NCI-H526 (cell line): ENCODE measurements at regions not wholly inside any gene's neighbourhood (a gene's known extent, or its start where the extent isn't known, plus 50 kb on each side); places are given as distances from the start of the nearest gene placed in this dataset.
"Not testable (repeated sequence)": the region's sequence is repeated elsewhere in the genome, so short reads cannot be mapped to it uniquely, and the experiment has no call there.

ENCODE experiments used
- DNase-seq, 2 experiments: peaks; one replicate each; lab custom pipeline; 2025; lab: John Stamatoyannopoulos, UW

DNA sequence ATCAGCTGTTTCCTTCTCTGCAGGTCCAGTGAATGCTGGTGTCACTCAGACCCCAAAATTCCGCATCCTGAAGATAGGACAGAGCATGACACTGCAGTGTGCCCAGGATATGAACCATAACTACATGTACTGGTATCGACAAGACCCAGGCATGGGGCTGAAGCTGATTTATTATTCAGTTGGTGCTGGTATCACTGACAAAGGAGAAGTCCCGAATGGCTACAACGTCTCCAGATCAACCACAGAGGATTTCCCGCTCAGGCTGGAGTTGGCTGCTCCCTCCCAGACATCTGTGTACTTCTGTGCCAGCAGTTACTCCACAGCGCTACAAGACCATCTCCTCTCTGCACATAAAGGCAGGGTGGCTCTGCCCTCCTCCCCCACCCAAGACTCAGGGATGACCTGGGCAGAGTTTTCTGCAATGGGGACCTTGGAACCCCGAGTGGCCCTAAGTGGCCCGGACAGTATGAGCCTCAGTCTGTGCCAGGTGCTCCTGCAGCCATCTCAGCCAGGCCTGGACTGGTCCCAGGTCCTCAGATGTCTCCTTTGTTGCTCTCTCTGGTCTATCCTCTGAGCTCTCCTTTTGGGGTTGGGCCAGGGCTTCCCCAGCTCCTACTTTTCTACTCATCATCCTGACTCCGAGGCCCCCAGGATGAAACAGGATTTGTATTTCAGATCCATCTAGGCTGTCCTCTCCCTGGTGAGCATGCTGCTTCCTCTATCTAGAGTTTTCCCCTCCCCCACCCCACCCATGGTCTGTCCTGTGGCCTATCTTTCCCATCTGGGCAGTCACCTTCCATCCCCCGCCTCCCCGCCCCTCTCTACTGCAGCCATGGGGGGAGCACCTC lies 212.1 kb upstream of the PRSS58 start:
- DNase-seq = no peak

DNA sequence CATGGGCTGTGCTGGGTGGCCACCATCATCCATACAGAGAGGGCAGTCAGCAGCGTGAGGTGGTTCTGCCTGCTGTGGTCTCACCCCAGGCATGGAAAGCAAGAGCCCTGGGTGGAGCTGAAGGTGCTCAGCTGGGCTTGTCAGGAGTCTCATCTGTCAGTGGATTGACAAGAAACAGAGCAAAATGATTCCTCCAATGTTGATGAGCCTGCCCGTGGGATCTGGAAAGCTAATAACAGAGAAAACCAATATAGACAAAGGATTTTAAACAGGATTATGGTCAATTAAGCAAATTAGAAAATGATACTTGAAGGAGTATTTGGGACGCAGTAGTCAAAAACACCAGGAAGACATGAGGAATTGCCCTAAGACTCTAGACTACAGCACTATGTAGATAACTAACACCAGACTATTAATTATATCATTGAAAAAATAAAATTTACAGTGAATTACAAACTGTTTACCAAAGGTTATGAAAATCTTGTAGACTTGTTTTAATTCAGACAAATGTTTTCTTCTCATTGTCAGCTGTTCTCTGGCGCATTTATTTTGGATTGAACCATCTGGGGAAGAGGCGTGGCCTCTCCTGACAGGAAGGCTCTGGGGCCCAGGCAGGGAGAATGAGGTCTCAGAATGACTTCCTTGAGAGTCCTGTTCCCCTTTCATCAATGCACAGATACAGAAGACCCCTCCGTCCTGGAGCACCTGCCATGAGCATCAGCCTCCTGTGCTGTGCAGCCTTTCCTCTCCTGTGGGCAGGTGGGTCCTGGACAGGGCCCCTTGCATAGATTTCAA lies 211.2 kb upstream of the PRSS58 start:
- no peak for DNase-seq

- peak; percentile 33 to 49 for DNase-seq
Observed at GRCh38 chr7:142467056-142467655, 209.3 kb upstream of the PRSS58 start.

DNA sequence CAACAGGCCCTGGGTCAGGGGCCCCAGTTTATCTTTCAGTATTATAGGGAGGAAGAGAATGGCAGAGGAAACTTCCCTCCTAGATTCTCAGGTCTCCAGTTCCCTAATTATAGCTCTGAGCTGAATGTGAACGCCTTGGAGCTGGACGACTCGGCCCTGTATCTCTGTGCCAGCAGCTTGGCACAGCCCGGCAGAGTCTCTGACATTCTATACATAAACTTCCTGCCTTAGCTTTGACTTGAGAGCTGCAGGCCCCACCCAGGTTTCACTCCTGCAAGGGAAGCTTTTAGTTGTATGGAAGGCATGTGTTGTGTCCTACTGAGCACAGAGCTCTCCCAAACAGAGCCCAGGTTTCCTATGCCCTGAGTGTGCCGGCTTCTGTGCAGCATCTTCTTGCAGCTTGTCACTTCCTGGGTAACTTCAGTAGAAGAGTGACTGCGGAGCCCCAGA lies 205.6 kb upstream of the PRSS58 start:
- DNase-seq = no peak

- DNase-seq = no peak
Observed at GRCh38 chr7:142461437-142461836, 203.6 kb upstream of the PRSS58 start.

DNA sequence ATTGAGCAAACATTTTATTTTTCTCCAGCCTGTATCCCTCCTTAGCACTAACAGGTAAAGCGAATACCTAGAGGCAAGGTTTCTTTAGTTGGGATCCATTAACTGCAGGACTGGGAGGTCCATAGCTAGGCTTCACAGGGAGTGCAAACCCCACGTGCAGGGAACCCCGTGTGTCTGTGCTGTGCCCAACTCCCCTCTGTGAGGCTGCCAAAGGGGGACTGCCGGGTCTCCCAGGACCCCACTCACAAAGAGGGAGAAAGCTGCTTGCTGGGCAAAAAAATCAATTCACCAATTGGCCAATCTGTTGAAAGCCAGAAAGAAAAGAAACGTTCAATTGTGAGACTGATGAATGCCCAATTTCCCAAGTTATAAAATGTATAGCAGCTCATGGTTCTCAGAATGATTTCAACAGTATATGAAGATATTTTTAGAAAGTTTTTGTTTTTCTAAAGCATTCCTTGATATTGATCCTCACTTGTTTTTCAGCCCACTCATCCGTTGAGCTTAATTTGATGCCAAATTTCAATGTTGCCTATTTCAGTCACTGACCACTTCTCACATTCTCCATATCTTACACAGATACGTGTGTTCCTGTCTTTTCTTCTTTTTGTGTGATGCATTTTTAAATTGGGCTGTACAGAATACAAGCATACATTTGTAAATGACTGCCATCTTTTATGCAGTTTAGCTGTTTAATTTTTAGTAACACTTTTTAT lies 202.7 kb upstream of the PRSS58 start:
- DNase-seq = no peak

GRCh38 chr7:142459551-142459963 lies 201.7 kb upstream of the PRSS58 start:
- peak; percentile 89 to 94 for DNase-seq

- DNase-seq = no peak
Observed at GRCh38 chr7:142457146-142457703, 199.4 kb upstream of the PRSS58 start.

GRCh38 chr7:142455392-142455791 lies 197.5 kb upstream of the PRSS58 start:
- no peak for DNase-seq

DNA sequence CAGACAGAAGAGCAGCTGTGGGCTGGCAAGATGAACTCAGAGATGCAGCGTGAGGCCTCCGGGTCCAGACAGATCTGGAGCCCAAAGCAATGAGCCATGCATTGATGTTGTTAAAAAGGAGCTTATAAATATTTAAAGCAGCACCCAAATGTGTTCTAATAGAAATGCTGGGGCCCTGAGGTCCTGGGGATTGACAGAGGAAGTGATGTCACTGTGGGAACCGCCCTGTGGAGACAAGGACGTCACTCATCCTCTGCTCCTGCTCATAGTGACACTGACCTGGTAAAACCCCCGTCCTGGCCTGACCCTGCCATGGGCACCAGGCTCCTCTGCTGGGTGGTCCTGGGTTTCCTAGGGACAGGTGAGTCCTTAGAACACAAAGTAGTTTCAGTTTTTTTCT lies 197.0 kb upstream of the PRSS58 start:
- DNase-seq = no peak

- DNase-seq = no peak
Observed at GRCh38 chr7:142452791-142453190, 194.9 kb upstream of the PRSS58 start.

- no peak for DNase-seq
Observed at GRCh38 chr7:142451817-142452216, 194.0 kb upstream of the PRSS58 start.

GRCh38 chr7:142451296-142451695 lies 193.4 kb upstream of the PRSS58 start:
- DNase-seq = no peak

- DNase-seq = no peak
Observed at GRCh38 chr7:142450695-142451094, 192.8 kb upstream of the PRSS58 start.

GRCh38 chr7:142450206-142450605 lies 192.3 kb upstream of the PRSS58 start:
- no peak for DNase-seq

DNA sequence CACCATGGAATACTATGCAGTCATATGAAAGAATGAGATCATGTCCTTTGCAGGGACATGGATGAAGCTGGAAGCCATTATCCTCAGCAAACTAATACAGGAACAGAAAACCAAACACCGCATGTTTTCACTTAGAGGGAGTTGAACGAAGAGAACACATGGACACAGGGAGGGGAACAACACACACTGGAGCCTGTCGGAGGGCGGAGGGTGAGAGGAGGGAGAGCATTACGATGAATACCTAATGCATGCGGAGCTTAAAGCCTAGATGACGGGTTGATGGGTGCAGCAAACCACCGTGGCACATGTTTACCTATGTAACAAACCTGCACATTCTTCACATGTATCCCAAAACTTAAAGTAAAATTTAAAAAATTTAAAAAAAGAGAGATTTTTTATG lies 191.0 kb upstream of the PRSS58 start:
- not testable (repeated sequence) for DNase-seq

DNA sequence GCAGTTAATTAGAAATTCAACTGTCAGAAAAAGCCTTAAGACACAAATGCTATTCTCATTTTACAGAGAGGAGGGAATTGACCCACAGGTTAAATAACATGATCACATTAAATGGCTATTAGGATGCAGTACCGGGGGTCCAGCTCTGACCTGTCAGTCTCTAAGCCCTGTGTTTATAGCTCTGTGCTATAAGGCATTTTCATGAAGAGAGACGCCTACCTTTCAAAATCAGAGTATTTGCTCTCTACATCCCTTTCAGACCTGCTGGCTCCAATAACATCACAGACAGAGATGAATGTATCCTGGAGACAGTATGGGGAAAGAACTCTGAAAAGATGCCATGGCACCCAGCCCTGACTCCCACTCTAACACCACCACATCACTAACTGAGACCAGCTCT lies 189.9 kb upstream of the PRSS58 start:
- no peak for DNase-seq

DNA sequence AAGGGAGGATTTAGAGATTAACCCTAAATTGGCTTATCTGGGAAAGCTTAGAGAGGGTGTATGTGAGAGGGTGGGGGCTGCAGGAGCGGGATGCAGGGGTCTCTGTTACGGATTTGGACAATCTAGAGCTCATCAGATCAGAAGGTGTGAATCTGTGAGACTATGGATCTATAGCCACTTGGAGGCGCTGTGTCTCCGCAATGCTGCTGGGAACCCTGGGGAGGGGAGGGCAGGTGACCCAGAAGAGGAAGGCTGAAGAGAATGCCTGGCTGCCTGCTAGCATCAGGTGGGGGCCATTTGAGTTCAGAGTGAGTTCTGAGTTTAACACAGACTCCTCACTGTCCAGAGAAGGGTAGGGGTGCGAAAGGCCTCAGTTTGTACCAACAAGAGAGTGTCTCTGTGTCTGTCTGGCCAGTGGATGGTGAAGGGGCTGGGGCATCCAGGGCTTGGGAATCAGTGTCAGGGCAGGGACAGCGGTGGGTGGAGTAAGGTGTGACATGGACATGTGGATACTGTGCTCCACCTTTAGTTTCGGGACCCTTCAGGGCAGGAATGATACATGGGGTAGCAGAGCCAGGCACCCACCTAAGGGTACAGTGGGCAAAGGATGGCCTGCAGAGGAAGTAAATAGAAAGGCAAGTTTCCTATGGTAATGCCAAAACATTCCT lies 187.3 kb upstream of the PRSS58 start:
- peak in 1 of 2 experiments; percentile 27 for DNase-seq

DNA sequence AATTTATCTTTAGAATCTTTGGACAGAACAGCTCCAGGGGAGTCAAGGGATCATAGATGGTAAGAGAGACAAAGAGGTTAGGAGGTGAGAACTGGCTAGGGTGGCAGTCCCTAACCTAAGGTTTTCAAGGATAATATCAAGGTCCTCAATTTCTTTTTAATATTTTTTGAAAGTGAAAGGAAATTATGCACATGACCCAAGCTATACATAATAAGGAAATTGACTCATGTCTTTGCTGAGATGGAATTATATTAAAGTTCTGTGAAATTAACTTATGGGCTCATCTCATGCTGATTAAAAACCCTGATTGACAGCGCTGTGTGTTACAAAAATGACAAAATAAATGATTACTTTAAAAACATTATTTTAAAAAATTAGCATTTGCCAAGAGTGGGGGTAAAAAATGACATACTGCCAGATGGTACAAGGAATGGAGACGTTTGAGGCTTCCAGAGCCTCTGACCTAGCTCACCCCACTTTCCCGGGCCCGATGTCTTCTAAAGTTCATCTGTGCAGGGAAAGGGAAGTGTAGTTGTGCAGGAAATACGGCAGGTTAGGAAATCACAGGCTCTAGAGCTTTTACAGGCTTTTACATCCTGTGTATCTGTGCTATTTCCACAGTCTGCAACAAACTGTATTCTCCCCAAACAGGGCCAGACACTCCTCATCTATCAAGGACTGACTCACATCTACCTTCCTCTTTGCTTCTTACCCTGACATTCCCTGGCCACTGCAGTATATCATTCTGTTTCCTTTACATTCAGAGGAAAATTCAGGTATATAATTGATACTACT lies 185.6 kb upstream of the PRSS58 start:
- no peak for DNase-seq

DNA sequence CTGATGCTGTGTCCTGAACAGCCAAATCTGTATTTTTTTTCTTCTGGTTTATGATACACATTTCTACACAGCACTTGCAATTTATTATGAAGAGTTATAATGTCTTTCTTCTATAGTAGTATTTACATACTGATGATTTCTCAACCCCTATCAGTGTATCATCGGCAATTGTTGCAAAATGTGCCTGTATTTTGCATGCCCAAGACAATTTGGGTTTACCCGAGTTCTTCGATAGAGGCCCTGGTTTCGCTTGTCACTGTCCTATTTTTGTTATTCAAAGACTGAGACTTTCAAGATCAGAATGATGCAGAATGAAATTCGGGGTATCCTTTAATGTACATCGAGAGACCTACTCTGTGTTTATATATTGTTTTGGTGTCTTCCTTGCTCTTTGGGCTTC lies 184.5 kb upstream of the PRSS58 start:
- DNase-seq = no peak
